GM19328 (cell line): ENCODE measurements at regions not wholly inside any gene's neighbourhood (a gene's known extent, or its start where the extent isn't known, plus 50 kb on each side); places are given as distances from the start of the nearest gene placed in this dataset.

Experiments
- ATAC-seq: cut with Tn5 transposase; IDR thresholded peaks from one replicate; pipeline ENCODE4 v1.9.1; 2021; ENCODE audit warnings: mild to moderate bottlenecking, moderate library complexity; ENCODE audit not compliant: unreplicated experiment

DNA sequence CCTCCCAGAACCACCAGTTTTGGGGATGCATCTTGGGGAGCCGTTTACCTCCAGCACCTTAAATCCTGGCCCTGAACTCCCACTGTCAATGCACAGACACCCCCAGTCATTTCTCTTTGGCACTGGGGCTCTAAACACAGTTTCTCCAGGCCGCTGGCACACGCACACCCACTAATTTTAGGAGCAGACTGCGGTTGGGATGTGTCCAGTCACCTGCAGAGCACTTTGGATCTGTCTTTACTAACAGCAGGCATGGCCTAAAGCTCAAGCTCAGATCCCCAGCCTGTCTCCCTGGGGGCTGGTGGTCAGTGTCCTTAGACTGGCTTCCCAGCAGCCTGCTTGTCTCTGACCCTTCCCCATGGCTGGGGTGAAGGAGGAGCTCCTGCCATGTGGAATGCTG, 49.9 kb downstream of the SYNE3 start:
- ATAC-seq, result no peak

DNA sequence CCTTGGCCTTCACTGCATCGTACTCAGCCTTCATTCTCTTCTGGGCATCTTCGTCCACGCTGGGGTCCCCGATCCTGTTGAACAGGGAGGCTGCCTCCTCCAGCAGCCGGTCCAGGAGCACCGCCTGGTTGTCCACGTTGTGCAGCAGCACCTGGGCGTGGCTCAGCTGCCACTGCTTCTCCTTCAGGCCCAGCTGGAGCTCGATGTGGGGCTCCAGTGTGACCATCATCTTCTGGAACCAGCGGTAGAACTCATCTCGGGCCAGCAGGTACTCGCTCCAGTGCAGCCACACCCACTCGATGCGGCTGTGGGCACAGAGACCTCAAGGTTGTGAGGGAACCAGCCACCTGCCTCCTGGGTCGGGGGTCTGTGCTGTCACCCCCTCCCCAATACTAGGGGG, 50.5 kb downstream of the SYNE3 start:
- ATAC-seq, result no peak

- ATAC-seq, result no peak
Observed at GRCh38 chr14:95465358-95465757, 51.1 kb downstream of the SYNE3 start.

DNA sequence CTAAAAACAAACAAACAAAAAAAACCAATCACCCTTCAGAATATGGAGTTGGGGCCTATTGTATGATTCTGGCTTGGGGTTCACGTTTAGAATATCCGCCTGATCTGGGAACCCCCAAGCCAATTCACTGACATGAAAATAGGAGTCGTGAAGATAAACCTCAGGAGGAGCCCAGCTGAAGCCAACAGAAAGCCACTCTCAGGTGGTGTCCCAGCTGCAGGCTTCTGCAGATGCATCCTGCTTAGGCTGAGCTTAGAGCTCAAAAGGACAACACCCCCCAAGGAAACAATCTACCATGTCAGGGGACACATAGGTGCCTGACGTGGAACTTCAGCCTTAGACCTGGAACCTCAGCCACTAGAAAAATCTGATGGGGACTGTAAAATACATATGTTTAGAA, 51.9 kb downstream of the SYNE3 start:
- ATAC-seq, result no peak

GRCh38 chr14:95464103-95464502, 52.3 kb downstream of the SYNE3 start:
- ATAC-seq, result no peak

DNA sequence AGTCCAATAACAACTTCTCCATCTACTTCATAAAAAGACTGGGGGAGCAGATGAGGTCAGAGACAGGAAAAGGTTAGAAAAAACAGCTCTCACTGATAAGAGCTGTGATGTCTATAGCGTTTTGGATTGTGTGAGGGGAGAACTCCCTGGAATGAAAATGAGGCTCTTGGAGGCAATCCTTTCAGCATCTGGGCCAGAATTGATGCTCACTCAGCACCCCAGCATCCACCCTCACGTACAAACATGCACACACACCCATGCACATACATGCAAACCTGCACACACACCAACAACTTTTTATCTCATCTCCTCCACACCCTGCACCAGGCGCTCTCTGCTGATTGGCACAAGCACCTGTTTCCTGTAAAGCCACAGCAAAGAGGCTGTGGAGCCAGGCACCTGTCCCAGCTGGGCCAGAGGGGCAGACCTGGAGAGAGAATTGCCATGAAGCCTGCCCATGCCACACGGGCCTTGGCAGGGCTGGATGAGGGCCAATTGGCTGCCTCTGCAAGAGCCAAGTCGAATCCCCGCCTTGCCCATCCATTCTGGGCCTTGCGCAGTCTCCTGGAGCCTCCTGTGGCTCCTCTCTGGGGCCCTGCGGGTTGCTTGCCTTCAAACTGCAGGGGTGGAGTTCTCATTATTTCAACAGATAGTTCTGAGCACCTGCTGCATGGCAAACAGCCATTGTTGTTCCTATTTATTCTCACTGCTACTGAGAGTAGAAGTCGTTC, 53.1 kb downstream of the SYNE3 start:
- ATAC-seq, result no peak

- ATAC-seq, result no peak
Observed at GRCh38 chr14:95462491-95462890, 54.0 kb downstream of the SYNE3 start.

GRCh38 chr14:95460647-95461478, 55.6 kb downstream of the SYNE3 start:
- no peak for ATAC-seq

GRCh38 chr14:95458906-95459305, 57.5 kb downstream of the SYNE3 start:
- no peak for ATAC-seq

GRCh38 chr14:95458459-95458858, 58.0 kb downstream of the SYNE3 start:
- no peak for ATAC-seq

GRCh38 chr14:95456281-95456680, 60.2 kb downstream of the SYNE3 start:
- no peak for ATAC-seq

- ATAC-seq, result no peak
Observed at GRCh38 chr14:95455246-95455645, 61.2 kb downstream of the SYNE3 start.

GRCh38 chr14:95453713-95453980, 62.8 kb downstream of the SYNE3 start:
- ATAC-seq, result no peak

- ATAC-seq, result no peak
Observed at GRCh38 chr14:95452893-95453712, 63.3 kb downstream of the SYNE3 start.

DNA sequence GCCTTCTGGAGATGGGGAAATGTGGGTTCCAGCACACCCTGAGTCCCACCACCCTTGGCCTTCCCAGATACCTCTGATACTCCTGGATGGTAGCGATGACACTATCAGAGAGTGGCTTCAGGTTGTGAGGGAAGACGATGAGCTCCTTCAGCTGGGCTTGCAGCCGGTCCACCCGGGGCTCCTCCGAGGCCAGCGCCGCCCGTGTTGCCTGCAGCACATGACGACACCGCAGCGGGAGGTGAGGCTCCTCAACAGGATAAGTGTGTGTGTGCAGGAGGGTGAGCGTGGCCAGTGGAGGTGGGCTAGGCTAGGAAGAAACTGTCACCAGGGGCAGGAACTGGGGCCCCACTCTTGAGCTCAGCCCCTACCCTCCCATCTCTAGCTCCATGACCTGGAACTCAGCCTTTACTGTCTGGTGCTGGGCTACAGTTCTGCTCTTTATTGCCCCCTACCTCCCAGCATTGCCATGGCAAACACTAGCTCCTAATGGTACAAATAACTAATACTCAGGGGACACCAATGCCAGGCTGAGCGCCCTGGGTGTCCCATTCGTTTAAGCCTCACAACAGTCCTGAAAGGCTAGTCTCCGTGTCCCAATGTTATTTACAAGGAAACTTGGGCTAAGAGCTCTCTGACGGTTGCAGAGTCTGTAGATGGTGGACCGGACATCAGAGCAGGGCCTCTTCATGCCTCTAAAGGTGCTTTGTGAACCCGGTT, 64.1 kb downstream of the SYNE3 start:
- no peak for ATAC-seq

DNA sequence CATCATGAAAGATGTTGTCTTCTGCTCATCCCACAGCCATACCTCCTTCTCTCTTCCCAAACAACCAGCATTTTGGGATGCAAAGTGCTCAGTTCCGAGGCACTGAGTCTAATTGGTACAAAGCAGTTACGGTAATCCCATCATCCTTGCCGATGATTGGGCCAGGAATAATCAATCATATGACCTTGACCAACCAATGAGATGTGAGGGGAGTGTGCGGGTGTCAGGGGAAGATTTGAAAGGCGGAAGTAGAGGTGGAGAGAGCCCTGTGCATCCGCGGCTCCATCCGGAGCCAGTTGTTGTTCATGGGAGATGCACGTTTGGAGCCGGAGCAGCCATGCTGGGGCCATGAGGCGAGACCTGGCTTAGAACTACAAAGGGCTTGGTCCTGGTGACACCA, 67.3 kb downstream of the SYNE3 start:
- no peak for ATAC-seq

- no peak for ATAC-seq
Observed at GRCh38 chr14:95446470-95446869, 70.0 kb downstream of the SYNE3 start.

DNA sequence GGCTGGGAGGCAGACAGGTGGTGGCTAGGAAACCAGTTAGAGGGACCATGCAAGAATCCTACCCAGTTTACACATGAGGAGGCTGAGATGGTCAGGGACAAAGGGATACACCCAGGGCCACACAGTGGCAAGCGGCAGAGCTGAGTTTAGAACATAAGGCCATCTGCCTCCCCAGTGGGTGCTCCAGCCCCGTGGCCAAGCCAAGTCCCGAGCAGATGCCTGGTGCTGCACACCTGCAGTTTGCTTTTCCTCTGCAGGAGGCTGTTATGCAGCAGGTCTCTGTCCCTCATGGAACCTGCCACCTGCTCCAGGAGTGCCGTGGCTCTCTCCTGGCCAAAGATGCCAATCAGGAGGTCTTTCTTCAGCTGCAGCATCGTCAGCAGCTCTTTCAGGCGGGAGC, 70.8 kb downstream of the SYNE3 start:
- no peak for ATAC-seq

GRCh38 chr14:95445161-95445560, 71.3 kb downstream of the SYNE3 start:
- no peak for ATAC-seq

GRCh38 chr14:95444132-95445129, 72.0 kb downstream of the SYNE3 start:
- no peak for ATAC-seq
